ENCODE measurements at regions not wholly inside any gene's neighbourhood (a gene's known extent, or its start where the extent isn't known, plus 50 kb on each side); places are given as distances from the start of the nearest gene placed in this dataset.
"Not testable (repeated sequence)": the region's sequence is repeated elsewhere in the genome, so short reads cannot be mapped to it uniquely, and the experiment has no call there.

GRCh38 chr6:19382676-19383075 is 454.5 kb upstream of the ID4 start:
- DNase-seq (ENCODE audit: low spot score) = no peak
- Mint-ChIP-seq H3K27me3 (no peaks in the 10 kb centered on the region), H3K9me3 (peaks cover 4% of the 10 kb centered on the region), H3K4me1 (ENCODE audit: low read depth in 2 of 2) (no peaks in the 10 kb centered on the region), H3K36me3 (no peaks in the 10 kb centered on the region), H3K4me3 (no peak overlapping the region), H3K27ac (no peak overlapping the region)
- no peak for ATAC-seq

- Mint-ChIP-seq H3K27ac (no peak overlapping the region), H3K27me3 (no peaks in the 10 kb centered on the region), H3K9me3 (peaks cover 16% of the 10 kb centered on the region), H3K36me3 (peaks cover 5% of the 10 kb centered on the region), H3K4me3 (no peak overlapping the region), H3K4me1 (ENCODE audit: low read depth in 2 of 2) (no peaks in the 10 kb centered on the region)
- no peak for ATAC-seq
- no peak for DNase-seq (ENCODE audit: low spot score)
Measured at GRCh38 chr6:19391926-19392325, 445.2 kb upstream of the ID4 start.

GRCh38 chr6:19394051-19394450 is 443.1 kb upstream of the ID4 start:
- no peak overlapping the region for H3K4me3 Mint-ChIP-seq
- DNase-seq (ENCODE audit: low spot score) = no peak
- no peak for ATAC-seq

GRCh38 chr6:19394687-19395086 is 442.5 kb upstream of the ID4 start:
- ATAC-seq (no peak), DNase-seq (ENCODE audit: low spot score) (no peak)
- Mint-ChIP-seq H3K4me1 (ENCODE audit: low read depth in 2 of 2) (no peaks in the 10 kb centered on the region), H3K36me3 (peaks cover 5% of the 10 kb centered on the region), H3K27ac (no peak overlapping the region), H3K9me3 (peaks cover 20% of the 10 kb centered on the region), H3K27me3 (no peaks in the 10 kb centered on the region), H3K4me3 (no peak overlapping the region)

More at GRCh38 chr6:19394051-19394450, 443.1 kb upstream of the ID4 start:
- Mint-ChIP-seq H3K4me1 (ENCODE audit: low read depth in 2 of 2) (no peaks in the 10 kb centered on the region), H3K27me3 (no peaks in the 10 kb centered on the region), H3K27ac (no peak overlapping the region), H3K9me3 (peaks cover 20% of the 10 kb centered on the region), H3K36me3 (peaks cover 5% of the 10 kb centered on the region)

GRCh38 chr6:19395316-19395715 is 441.9 kb upstream of the ID4 start:
- Mint-ChIP-seq H3K9me3 (peaks cover 21% of the 10 kb centered on the region), H3K4me3 (no peak overlapping the region), H3K27me3 (no peaks in the 10 kb centered on the region), H3K4me1 (ENCODE audit: low read depth in 2 of 2) (no peaks in the 10 kb centered on the region), H3K27ac (no peak overlapping the region), H3K36me3 (peaks cover 5% of the 10 kb centered on the region)
- no peak for DNase-seq (ENCODE audit: low spot score)
- no peak for ATAC-seq

GRCh38 chr6:19399406-19399805 is 437.8 kb upstream of the ID4 start:
- Mint-ChIP-seq H3K4me3 (no peak overlapping the region), H3K9me3 (peaks cover 24% of the 10 kb centered on the region), H3K4me1 (ENCODE audit: low read depth in 2 of 2) (no peaks in the 10 kb centered on the region), H3K36me3 (peaks cover 4% of the 10 kb centered on the region), H3K27ac (no peak overlapping the region), H3K27me3 (no peaks in the 10 kb centered on the region)
- DNase-seq (ENCODE audit: low spot score) (no peak), ATAC-seq (no peak)

GRCh38 chr6:19404884-19405283 is 432.3 kb upstream of the ID4 start:
- not testable (repeated sequence) for H3K4me1 Mint-ChIP-seq (ENCODE audit: low read depth in 2 of 2); H3K36me3 Mint-ChIP-seq; H3K27ac Mint-ChIP-seq; DNase-seq (ENCODE audit: low spot score); ATAC-seq; H3K27me3 Mint-ChIP-seq; H3K4me3 Mint-ChIP-seq
- H3K9me3 Mint-ChIP-seq = peaks cover 27% of the 10 kb centered on the region

GRCh38 chr6:19408331-19408730 is 428.8 kb upstream of the ID4 start:
- Mint-ChIP-seq H3K36me3 (peaks cover 4% of the 10 kb centered on the region), H3K4me3 (no peak overlapping the region), H3K9me3 (peaks cover 17% of the 10 kb centered on the region), H3K27ac (no peak overlapping the region), H3K27me3 (no peaks in the 10 kb centered on the region), H3K4me1 (ENCODE audit: low read depth in 2 of 2) (no peaks in the 10 kb centered on the region)
- no peak for ATAC-seq
- no peak for DNase-seq (ENCODE audit: low spot score)

- ATAC-seq (no peak), DNase-seq (ENCODE audit: low spot score) (no peak)
- no peaks in the 10 kb centered on the region for H3K27me3 Mint-ChIP-seq
- no peak overlapping the region for H3K27ac Mint-ChIP-seq
- H3K4me3 Mint-ChIP-seq = no peak overlapping the region
- no peaks in the 10 kb centered on the region for H3K4me1 Mint-ChIP-seq (ENCODE audit: low read depth in 2 of 2)
- H3K36me3 Mint-ChIP-seq = no peaks in the 10 kb centered on the region
- peaks cover 11% of the 10 kb centered on the region for H3K9me3 Mint-ChIP-seq
Measured at GRCh38 chr6:19410481-19410880, 426.7 kb upstream of the ID4 start.

GRCh38 chr6:19413323-19413722 is 423.8 kb upstream of the ID4 start:
- ATAC-seq (no peak), DNase-seq (ENCODE audit: low spot score) (no peak)
- Mint-ChIP-seq H3K36me3 (no peaks in the 10 kb centered on the region), H3K9me3 (peaks cover 12% of the 10 kb centered on the region), H3K4me1 (ENCODE audit: low read depth in 2 of 2) (no peaks in the 10 kb centered on the region), H3K27me3 (no peaks in the 10 kb centered on the region), H3K4me3 (no peak overlapping the region), H3K27ac (no peak overlapping the region)

GRCh38 chr6:19415605-19416326 is 421.4 kb upstream of the ID4 start:
- Mint-ChIP-seq H3K9me3 (peaks cover 9% of the 10 kb centered on the region), H3K36me3 (no peaks in the 10 kb centered on the region), H3K4me1 (ENCODE audit: low read depth in 2 of 2) (no peaks in the 10 kb centered on the region), H3K27me3 (no peaks in the 10 kb centered on the region), H3K4me3 (no peak overlapping the region), H3K27ac (no peak overlapping the region)
- ATAC-seq (no peak), DNase-seq (ENCODE audit: low spot score) (no peak)

GRCh38 chr6:19416811-19417210 is 420.4 kb upstream of the ID4 start:
- no peak overlapping the region for H3K4me3 Mint-ChIP-seq
- ATAC-seq (no peak), DNase-seq (ENCODE audit: low spot score) (no peak)
- H3K27ac Mint-ChIP-seq = no peak overlapping the region
- no peaks in the 10 kb centered on the region for H3K27me3 Mint-ChIP-seq
- H3K9me3 Mint-ChIP-seq = peaks cover 12% of the 10 kb centered on the region
- H3K36me3 Mint-ChIP-seq = no peaks in the 10 kb centered on the region
- no peaks in the 10 kb centered on the region for H3K4me1 Mint-ChIP-seq (ENCODE audit: low read depth in 2 of 2)

- no peak for DNase-seq (ENCODE audit: low spot score)
- H3K27me3 Mint-ChIP-seq = no peaks in the 10 kb centered on the region
- no peak overlapping the region for H3K27ac Mint-ChIP-seq
- no peak for ATAC-seq
- H3K4me1 Mint-ChIP-seq (ENCODE audit: low read depth in 2 of 2) = no peaks in the 10 kb centered on the region
- H3K9me3 Mint-ChIP-seq = peaks cover 12% of the 10 kb centered on the region
- no peaks in the 10 kb centered on the region for H3K36me3 Mint-ChIP-seq
- H3K4me3 Mint-ChIP-seq = no peak overlapping the region
Measured at GRCh38 chr6:19417713-19418112, 419.5 kb upstream of the ID4 start.

- DNase-seq (ENCODE audit: low spot score) (no peak), ATAC-seq (no peak)
- no peak overlapping the region for H3K27ac Mint-ChIP-seq
- no peak overlapping the region for H3K4me3 Mint-ChIP-seq
- H3K36me3 Mint-ChIP-seq = no peaks in the 10 kb centered on the region
- H3K27me3 Mint-ChIP-seq = no peaks in the 10 kb centered on the region
- no peaks in the 10 kb centered on the region for H3K4me1 Mint-ChIP-seq (ENCODE audit: low read depth in 2 of 2)
- H3K9me3 Mint-ChIP-seq = peaks cover 10% of the 10 kb centered on the region
Measured at GRCh38 chr6:19424853-19425252, 412.3 kb upstream of the ID4 start.

GRCh38 chr6:19427548-19427947 is 409.6 kb upstream of the ID4 start:
- Mint-ChIP-seq H3K4me1 (ENCODE audit: low read depth in 2 of 2) (no peaks in the 10 kb centered on the region), H3K27me3 (no peaks in the 10 kb centered on the region), H3K36me3 (no peaks in the 10 kb centered on the region), H3K9me3 (peaks cover 11% of the 10 kb centered on the region), H3K4me3 (no peak overlapping the region), H3K27ac (no peak overlapping the region)
- DNase-seq (ENCODE audit: low spot score) (no peak), ATAC-seq (no peak)
